Liver (tissue), 3 donors: ENCODE measurements at regions not wholly inside any gene's neighbourhood (a gene's known extent, or its start where the extent isn't known, plus 50 kb on each side); places are given as distances from the start of the nearest gene placed in this dataset.
A peak's percentile ranks its signal among the peaks of the same experiment; 100 is the strongest.

Experiments
- EGR1 ChIP-seq, 2 donors: IDR thresholded peaks; 2 replicates each; pipeline ENCODE4 v1.6.1; 2016 to 2018; ENCODE audit warnings: antibody characterized with exemption in 2 of 2, low read depth in 2 of 2
- HNF4A ChIP-seq, 2 donors: conservative IDR thresholded peaks; 2 replicates each; pipeline ENCODE4 v1.6.1; 2016; ENCODE audit warnings: antibody characterized with exemption in 2 of 2, mild to moderate bottlenecking in 2 of 2
- JUND ChIP-seq, 2 donors: IDR thresholded peaks; 2 replicates each; pipeline ENCODE4 v1.6.1; 2016; ENCODE audit warnings: antibody characterized with exemption in 2 of 2
- RAD21 ChIP-seq, 2 donors: IDR thresholded peaks; 2 replicates each; pipeline ENCODE4 v1.6.1; 2016; ENCODE audit warnings: antibody characterized with exemption in 2 of 2, mild to moderate bottlenecking in 2 of 2
- RXRA ChIP-seq, 2 donors: IDR thresholded peaks; 2 replicates each; pipeline ENCODE4 v1.6.1; 2017 to 2018; ENCODE audit warnings: antibody characterized with exemption in 2 of 2, mild to moderate bottlenecking in 1 of 2
- SP1 ChIP-seq: IDR thresholded peaks from 2 replicates; pipeline ENCODE4 v1.6.1; 2018; ENCODE audit warnings: antibody characterized with exemption, mild to moderate bottlenecking
- TAF1 ChIP-seq: conservative IDR thresholded peaks from 2 replicates; pipeline ENCODE4 v1.6.1; 2016; ENCODE audit warnings: antibody characterized with exemption, mild to moderate bottlenecking
- TF ChIP-seq, protein P1 (sequence below): IDR thresholded peaks from 2 replicates; pipeline ENCODE4 v1.6.1; 2016; ENCODE audit warnings: antibody characterized with exemption
- TF ChIP-seq, protein P2 (sequence below): fragments of 150-350 bp; IDR thresholded peaks from 2 replicates; pipeline ENCODE4 v1.5.1; 2017; ENCODE audit warnings: improper control_type of control experiment, low read depth, low read length; ENCODE audit not compliant: missing input control
- TF ChIP-seq, protein P3 (sequence below): IDR thresholded peaks from 2 replicates; pipeline ENCODE4 v1.6.1; 2016; ENCODE audit warnings: antibody characterized with exemption, mild to moderate bottlenecking
- TF ChIP-seq, protein P4 (sequence below): IDR thresholded peaks from 2 replicates; pipeline ENCODE4 v1.6.1; 2016; ENCODE audit warnings: antibody characterized with exemption
- donor health status: healthy.
- donor health status: healthy.

DNA sequence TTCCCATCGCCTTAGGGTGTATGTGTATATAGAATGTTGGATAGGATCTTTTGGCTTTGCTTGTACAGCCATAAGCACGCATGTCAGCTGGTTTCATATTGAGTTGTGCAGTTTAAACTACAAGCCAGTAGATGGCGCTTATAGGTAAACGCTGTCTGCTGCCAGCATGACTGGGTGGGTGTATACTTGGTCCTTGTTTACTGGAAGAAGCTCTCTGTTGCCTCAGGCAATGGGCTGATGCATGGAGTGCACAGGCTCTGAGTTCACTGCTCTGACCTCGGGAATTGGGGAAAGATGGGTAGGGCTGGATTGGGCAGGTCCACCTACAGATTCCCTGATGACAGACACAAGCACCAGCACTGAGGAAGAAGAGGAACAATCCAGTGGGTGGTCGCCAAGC, 831.5 kb downstream of the STIM2 start:
- TF ChIP-seq, protein P1, sequence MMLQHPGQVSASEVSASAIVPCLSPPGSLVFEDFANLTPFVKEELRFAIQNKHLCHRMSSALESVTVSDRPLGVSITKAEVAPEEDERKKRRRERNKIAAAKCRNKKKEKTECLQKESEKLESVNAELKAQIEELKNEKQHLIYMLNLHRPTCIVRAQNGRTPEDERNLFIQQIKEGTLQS = no peak
- TF ChIP-seq, protein P2, sequence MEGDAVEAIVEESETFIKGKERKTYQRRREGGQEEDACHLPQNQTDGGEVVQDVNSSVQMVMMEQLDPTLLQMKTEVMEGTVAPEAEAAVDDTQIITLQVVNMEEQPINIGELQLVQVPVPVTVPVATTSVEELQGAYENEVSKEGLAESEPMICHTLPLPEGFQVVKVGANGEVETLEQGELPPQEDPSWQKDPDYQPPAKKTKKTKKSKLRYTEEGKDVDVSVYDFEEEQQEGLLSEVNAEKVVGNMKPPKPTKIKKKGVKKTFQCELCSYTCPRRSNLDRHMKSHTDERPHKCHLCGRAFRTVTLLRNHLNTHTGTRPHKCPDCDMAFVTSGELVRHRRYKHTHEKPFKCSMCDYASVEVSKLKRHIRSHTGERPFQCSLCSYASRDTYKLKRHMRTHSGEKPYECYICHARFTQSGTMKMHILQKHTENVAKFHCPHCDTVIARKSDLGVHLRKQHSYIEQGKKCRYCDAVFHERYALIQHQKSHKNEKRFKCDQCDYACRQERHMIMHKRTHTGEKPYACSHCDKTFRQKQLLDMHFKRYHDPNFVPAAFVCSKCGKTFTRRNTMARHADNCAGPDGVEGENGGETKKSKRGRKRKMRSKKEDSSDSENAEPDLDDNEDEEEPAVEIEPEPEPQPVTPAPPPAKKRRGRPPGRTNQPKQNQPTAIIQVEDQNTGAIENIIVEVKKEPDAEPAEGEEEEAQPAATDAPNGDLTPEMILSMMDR = peak; percentile 64
- no peak for TF ChIP-seq HNF4A (conservative IDR thresholded peaks at IDR 0.05)
- TF ChIP-seq TAF1 = no peak
- TF ChIP-seq, protein P3, sequence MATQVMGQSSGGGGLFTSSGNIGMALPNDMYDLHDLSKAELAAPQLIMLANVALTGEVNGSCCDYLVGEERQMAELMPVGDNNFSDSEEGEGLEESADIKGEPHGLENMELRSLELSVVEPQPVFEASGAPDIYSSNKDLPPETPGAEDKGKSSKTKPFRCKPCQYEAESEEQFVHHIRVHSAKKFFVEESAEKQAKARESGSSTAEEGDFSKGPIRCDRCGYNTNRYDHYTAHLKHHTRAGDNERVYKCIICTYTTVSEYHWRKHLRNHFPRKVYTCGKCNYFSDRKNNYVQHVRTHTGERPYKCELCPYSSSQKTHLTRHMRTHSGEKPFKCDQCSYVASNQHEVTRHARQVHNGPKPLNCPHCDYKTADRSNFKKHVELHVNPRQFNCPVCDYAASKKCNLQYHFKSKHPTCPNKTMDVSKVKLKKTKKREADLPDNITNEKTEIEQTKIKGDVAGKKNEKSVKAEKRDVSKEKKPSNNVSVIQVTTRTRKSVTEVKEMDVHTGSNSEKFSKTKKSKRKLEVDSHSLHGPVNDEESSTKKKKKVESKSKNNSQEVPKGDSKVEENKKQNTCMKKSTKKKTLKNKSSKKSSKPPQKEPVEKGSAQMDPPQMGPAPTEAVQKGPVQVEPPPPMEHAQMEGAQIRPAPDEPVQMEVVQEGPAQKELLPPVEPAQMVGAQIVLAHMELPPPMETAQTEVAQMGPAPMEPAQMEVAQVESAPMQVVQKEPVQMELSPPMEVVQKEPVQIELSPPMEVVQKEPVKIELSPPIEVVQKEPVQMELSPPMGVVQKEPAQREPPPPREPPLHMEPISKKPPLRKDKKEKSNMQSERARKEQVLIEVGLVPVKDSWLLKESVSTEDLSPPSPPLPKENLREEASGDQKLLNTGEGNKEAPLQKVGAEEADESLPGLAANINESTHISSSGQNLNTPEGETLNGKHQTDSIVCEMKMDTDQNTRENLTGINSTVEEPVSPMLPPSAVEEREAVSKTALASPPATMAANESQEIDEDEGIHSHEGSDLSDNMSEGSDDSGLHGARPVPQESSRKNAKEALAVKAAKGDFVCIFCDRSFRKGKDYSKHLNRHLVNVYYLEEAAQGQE = no peak
- peak; percentile 74 to 88 for TF ChIP-seq RAD21 (IDR thresholded peaks at IDR 0.05)
- TF ChIP-seq JUND (IDR thresholded peaks at IDR 0.05) = no peak
- TF ChIP-seq, protein P4, sequence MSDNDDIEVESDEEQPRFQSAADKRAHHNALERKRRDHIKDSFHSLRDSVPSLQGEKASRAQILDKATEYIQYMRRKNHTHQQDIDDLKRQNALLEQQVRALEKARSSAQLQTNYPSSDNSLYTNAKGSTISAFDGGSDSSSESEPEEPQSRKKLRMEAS = no peak
- no peak for TF ChIP-seq SP1
- no peak for TF ChIP-seq RXRA (IDR thresholded peaks at IDR 0.05)
- TF ChIP-seq EGR1 (IDR thresholded peaks at IDR 0.05; ENCODE audit: low read depth in 2 of 2) = no peak
